HG03045 (cell line): ENCODE measurements at regions not wholly inside any gene's neighbourhood (a gene's known extent, or its start where the extent isn't known, plus 50 kb on each side); places are given as distances from the start of the nearest gene placed in this dataset.

ENCODE experiments used
- ATAC-seq: cut with Tn5 transposase; IDR thresholded peaks from one replicate; pipeline ENCODE4 v1.9.1; 2021; ENCODE audit warnings: mild to moderate bottlenecking, moderate library complexity; ENCODE audit not compliant: unreplicated experiment

DNA sequence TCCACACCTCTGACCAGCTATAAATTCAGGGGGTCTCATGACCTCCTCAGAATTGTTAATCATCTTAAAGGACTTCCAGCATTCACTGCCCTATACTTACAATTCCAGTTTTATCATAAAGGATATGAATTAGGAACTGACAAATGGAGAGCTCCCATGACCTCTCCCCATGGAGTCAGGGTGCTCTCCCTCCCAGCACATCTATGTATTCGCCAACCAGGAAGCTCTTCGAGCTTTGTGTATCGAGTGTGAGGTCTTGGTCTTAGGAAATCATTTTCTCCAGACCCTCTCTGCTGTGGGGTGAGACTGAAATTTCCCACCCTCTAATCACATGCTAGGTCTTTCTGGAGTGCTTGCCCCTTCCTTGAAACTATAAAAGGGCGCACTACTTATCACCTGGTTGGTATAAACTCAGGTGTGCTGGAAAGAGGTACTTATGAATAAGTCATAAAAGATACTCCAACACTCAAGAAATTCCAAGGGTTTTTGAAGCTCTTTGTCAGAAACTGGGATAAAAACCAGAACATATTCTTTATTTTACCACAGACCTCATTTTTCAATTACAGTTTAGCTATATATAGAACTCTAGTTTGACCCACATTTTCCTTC is 238.4 kb upstream of the OPRM1 start:
- no peak for ATAC-seq

DNA sequence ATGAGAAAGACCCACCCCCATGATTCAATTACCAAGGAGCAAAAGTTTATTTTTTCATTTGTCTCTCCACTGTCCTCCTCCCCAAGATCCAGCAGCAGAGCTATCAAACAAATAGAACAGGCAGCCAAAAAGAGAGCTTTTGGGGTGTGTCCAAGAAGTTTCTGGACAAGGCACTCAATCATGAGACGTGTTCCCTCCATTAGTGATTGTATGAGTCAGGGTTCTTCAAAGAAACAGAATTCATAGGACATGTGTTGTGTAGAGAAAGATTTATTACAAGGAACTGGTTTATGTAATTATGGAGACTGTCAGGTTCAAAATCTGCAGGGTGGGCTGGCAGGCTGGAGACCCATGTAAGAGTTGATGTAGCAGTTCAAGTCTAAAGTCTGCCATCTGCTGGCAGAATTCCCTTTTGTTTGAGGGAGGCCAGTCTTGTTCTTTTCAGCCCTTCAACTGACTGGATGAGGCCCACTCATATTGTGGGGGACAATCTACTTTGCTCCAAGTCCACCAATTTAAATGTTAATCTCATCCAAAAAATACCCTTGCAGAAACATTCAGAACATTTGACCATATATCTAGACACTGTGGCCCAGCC is 248.1 kb upstream of the OPRM1 start:
- ATAC-seq = no peak

DNA sequence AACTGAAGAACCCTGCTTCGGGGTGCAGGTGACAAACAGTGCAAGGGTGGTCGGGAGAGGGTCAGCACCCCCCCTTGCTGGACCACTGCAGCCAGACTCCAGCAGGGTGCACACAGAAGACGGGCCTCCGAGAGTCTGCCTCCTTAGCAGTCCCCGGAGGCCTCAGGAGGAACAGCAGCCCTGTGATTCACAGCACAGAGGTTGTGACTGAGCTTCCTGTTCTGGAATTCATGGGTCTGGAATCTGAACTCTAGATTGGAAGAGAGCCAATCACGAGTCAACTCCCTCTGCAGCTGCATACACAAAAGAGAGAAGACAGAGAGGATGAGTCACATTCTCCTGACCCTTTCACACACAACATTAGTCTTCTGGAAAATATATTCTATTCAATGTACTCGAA is 249.0 kb upstream of the OPRM1 start:
- no peak for ATAC-seq

DNA sequence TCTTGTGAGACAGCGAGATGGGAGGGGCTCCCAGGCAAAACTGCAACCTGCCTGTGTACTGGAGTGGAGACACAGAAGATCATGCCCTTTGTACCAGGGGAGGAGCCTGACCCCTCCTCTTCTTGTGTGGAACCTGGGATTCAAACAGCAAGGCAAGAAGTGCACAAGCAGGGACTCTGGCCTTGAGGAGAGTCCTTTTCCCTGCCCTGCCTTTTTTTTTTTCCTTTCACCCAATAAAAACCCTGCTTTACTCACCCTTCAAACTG is 251.8 kb upstream of the OPRM1 start:
- ATAC-seq = no peak

DNA sequence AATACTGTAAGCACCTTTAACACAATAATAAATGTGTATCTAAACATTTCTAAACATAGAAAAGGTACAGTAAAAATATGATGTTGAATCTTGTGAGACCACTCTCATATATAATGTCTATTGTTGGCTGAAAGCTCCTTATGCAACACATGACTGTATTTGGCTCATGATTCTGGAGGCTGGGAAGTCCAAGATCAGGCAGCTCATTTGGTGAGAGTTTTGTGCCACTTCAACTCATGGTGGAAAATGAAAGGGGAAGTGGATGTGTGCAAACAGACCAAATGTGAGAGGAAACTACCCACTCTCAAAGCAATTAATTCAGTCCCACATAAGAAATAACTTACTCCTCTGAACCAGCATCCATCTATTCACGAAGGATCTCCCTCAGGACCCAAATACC is 257.7 kb upstream of the OPRM1 start:
- ATAC-seq = no peak

DNA sequence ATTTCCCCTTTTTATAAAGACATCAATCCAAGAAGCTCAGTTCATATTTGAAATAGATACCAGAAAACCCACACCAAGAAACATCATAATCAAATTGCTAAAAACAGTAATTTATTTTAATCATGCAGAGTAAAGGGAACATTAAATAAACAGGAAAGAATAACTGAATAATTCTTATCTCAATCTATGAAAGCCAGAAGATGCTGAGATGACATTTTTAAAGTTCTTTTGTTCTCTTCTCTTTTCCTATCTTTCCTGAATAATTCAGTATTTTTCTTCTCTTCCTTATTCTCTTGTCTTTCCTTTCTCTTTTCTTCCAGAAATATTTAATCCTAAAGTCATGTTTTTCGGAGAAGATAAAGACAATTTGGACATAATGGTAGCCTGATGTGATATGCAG is 259.0 kb upstream of the OPRM1 start:
- no peak for ATAC-seq

DNA sequence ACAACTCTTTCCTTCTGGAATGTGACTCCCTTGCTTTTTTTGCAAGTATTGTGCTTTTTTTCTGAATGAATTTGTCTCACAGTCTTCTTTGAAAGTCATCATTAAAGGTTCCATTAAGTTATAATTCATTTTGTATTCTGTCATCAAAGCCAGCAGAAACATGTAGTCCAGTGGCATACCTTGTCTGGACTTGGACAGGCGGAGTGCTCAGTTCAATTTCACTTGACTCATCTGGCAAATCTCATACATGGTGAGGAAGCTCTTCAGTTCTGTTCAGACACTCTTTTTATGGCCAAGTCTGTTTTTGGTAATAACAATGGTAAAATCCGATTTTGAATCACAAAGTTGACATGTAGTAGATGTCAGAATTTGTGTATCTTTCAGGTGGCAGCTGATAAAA is 260.8 kb upstream of the OPRM1 start:
- ATAC-seq = no peak

DNA sequence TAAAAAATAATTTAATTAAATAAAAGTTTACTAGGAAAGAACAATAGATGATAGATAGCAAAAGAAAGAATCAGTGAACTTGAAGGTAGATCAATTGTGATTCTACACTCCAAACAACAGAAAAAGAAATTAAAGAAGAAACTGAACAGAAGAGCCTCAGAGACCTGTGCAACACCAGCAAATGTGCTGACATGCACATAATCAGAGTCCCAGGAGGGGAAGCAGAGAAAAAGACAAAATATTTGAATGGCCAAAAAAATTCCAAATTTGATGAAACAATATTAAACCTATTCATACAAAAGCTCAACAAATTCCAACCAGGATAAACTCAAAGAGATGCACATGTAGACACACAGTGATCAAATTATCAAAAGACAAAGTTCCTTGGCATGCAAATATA is 267.5 kb upstream of the OPRM1 start:
- no peak for ATAC-seq

DNA sequence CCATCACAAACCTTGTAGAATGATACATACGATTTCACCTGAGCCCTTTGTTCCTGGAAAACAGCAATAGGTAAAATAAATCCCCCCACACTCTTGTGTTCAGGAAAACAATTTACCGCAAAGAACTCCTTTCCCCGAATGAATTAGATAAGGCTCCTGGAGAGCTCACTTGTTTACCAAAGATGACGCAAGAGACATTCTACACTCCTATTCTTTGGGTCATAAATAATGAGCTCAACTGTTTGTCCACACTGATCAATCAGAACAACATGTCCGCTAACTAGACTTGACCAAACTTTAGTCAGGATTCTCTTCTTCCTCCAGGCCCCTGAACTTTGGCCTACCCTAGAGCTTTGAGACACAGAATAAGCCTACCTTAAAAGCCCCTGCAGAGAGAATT is 271.9 kb upstream of the OPRM1 start:
- no peak for ATAC-seq

DNA sequence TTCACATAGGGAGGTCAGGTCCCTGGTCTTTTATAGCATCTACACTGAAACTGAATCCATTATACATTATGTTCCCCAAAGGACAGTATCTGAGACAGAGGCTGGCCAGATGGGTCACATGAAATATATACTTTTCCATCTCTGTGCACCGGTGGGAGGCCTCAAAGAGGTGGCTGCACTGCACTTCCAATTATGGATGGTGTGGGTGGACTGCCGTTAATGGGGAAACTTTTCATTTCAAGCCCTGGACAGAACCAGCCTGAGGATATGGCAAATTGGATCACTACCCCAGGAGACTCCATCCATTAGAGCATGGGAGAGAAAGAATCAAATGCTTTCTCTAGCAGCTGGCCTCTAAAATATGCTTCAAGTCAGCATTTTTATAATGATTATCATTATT is 280.5 kb upstream of the OPRM1 start:
- ATAC-seq = no peak

DNA sequence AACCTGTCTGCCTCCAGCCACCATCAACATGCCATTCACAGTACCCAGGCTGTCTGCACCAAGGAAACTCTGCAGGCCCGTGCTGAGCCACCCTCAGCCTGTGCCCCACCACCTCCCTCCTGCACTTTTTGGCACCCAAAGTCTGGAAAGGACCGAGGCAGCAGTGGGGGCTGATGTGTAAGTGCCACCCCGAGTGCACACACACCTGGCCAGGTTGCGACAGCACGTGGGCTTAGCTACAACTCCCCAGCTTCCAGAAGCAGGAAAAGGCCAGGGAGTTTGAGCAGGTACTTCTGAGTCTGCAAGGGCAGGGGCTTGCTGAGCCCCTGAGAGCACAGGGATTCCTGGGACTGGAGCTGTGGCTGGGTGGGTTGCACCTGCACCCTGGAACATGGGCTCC is 303.3 kb upstream of the OPRM1 start:
- ATAC-seq = no peak

DNA sequence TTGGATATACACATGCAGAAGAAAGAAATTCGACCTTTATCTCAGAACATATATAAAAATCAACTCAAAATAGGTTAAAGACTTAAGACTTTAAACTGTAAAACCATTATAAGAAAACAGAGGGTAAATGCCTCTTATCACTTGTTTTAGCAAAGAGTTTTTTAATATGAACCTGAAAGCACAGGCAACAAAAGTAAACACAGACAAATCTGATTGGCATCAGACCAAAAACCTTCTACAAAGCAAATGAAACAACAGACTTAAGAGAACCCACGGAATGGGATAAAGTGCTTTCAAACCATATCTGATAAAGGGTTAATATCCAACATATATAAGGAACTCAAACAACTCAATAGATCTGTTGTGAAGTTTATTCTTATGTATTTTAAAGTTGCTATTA is 309.9 kb upstream of the OPRM1 start:
- ATAC-seq = no peak

DNA sequence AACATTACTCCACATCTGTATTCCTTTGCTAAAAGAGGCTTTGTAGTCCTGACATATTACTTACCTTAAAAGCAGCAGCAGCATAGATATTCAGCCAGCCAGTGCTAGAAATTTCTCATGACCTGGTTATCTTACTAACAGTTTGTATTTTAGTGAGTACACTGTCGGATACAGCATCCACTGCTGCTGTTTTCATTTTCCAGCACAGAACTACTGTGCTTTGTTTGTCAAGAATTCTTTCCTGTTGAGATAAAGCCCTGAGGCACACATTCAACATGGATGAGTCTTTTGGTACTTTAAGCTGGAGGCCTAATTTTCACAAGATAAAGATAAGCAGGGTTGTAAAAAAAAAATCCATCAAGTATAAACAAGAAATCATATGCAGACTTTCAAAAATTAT is 311.2 kb upstream of the OPRM1 start:
- ATAC-seq = no peak

DNA sequence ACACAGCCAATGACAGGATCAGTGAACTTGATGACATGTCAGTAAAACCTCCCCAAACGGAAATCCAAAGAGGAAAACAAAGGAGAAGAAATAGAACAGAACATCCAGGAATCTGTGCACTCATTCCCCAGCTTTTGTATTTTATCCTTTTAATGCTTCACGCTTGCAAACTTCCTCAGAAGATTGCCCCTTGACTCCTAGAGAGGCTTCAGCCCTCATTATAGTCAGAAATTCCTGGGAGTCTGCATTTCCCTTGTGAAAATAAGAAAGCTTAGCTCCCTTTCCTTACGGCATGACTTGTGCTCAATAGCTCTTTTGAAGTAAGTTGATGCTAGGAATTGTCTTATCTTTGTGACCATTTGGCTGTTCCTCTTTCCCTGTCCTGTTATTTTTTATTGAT is 313.6 kb upstream of the OPRM1 start:
- ATAC-seq = no peak

DNA sequence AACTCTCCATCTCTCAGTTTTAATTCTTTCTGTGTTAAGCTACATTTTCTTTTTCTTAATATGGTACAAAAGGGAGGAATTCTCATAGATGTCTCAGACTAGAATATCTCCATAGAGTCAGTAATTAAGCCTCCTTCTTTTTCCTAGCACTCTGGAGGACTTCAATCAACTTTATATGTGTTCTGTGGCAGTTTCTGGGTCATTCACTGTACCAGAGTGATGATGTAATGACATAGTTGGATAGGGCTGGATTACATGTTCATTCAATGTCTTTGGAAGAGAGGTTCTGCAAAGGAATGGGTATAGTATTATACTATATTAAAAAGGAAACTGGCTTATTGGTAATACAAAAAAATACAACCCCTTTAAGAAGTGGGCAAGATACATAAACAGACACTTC is 318.3 kb upstream of the OPRM1 start:
- no peak for ATAC-seq

DNA sequence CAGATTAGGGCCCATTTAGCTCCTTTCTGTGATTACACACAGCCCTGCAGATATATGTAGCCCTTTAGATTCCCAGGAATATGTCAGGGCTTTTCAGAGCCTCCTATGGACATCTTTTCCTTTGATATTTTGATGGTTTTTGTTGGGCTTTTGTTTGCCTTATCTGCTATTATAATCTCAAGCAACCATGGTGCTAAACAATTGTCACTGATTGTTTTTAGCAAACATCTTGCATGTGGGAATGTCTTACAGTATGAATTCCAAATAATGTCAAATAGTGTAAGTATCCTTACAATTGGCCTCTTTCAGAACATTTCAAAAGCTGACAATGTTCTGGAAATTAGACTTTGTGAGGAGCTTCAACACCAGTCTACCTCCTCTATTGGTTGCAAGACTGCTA is 333.6 kb upstream of the OPRM1 start:
- no peak for ATAC-seq

DNA sequence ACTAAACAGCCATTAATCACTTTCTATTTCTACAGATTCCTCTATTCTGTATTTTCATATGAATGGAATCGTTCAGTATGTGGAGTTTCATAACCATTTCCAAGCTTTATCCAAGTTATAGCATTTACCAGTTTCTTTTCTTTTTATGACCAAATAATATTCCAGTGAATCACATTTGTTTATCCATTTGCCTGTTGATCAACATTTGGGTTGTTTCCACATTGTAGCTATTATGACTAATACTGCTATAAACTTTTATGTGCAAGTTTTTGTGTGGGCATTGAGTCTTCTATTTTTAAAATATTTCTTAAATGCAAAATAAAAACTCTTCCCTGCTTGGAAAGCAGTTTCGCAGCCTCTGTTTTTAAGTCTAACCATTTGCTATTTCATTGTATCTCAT is 336.4 kb upstream of the OPRM1 start:
- ATAC-seq = no peak

DNA sequence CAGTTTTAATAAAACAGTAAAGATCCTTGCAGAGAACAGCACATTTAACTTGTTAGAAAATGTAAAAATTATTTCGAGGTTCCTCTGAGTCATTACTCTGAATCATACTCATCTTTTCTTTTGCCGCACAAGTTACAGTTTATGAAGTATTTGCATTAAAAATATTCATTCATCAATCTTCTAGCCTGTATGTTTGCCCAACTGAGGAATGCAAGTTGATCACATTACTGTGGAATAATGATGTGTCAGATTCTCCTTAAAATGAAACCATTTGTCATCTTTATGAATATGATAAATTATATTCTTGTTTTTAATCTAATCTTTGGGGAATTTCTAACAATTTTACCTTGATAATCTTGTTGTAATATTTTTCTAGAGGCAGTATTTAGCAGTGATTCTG is 340.4 kb upstream of the OPRM1 start:
- ATAC-seq = no peak

DNA sequence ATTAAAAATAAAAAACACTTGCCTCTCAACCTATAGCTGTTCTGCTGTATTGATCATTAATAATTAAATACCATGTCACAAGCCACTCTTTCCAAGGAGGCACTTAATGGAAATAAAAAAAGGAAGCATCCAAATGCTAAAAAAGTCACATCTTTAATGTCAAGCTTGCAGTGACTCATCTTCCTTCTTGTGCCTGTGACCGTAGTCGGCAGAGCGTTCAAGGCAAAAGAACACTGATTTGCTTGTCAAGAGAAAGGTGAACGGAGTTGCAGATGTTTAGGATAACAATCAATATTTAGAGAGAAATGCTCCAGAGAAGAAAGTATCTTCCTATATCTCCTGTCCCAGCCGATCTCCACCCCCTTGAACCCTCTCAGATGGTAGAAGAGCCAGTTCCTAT is 341.0 kb upstream of the OPRM1 start:
- ATAC-seq = no peak

DNA sequence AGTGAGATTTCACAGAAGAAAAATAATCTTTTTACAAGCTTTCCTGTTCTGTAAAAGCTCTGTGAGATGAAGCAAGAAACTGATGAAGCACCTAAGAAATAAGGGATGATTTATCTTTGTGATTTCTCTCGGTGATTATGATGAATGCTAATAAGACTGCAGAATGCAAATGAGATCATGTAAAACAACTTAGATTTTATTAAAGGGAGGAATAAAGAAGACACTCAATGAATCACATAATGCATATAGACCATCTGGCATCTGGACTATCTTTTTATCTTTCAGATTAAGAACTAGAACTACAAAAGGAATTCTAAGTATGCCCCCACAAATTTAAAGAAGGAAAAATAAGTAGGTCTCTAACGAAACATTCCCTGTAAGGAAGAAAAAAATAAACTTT is 361.5 kb upstream of the OPRM1 start:
- ATAC-seq = no peak

DNA sequence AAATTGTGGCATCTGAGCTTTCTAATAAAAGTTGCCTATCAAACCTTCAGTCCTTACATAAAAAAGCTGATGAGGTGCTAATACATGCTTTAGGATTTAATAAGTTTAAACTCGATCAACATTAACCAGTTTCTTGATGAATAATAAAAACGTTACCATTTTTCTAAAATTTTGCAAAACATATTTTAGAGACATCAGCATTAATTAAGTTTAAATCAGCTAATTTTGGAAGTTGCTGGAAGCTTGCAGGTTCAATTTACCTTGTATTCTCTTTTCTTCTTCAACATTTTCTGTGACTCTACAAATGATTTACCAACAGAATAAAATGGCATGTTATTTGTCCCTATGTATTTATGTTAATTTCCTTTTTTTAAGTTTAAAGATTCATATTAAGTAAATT is 365.3 kb upstream of the OPRM1 start:
- no peak for ATAC-seq

DNA sequence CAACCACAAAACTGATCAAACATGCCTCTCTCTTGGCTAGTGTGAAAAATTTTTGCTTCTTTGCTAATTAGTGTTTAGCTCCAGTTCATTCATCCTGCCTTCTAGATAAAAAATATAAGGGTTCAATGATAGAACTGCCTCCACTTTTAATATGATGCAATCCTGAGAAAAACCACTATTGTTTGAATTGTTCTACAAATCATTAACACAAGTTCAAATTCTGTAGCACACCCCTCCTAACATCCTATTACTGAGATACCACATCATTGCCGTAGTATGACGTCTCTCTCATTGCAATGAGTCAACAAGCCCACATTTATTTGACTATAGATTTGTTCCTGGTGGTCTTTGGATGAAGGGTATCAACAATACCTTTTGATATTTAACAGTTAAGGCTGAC is 365.8 kb upstream of the OPRM1 start:
- ATAC-seq = no peak

DNA sequence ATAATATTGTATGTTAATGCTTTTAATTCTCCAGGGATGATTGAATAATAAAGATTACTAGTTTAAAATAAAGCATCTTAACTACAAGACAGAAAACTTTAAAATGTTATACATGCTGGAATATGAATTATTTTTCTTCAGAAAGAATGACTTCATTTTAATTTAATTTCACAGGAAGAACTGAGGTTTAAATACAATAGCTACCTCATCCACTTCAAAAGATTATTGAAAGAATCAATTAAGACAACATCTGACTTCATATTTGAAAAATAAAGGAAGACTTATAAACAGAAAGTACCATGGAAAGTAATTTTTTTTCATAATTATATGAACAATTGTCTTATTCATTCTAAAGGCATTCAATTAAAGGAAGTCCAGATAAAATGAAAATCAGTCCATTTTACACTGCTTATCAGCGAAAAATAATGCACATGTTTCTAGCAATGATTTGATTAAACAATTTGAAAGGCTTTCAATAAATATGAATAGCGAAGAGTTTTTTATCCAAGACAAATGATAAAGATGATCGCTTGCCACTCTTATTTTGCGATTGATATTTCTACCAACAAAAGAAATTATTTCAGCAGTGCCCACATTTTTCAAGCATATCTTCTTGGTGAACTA is 368.5 kb upstream of the OPRM1 start:
- ATAC-seq = no peak
